ENCODE measurements at regions not wholly inside any gene's neighbourhood (a gene's known extent, or its start where the extent isn't known, plus 50 kb on each side); places are given as distances from the start of the nearest gene placed in this dataset.

GRCh38 chr13:56986121-56986520, 154.6 kb upstream of the PRR20A start:
- Mint-ChIP-seq H3K36me3 (ENCODE audit: insufficient read depth, unreplicated experiment) (no peaks in the 10 kb centered on the region), H3K4me1 (ENCODE audit: insufficient read depth, unreplicated experiment) (peaks cover 7% of the 10 kb centered on the region), H3K9me3 (ENCODE audit: unreplicated experiment) (no peaks in the 10 kb centered on the region), H3K27me3 (ENCODE audit: insufficient read depth, unreplicated experiment) (no peaks in the 10 kb centered on the region), H3K27ac (ENCODE audit: low read depth, unreplicated experiment) (no peak overlapping the region), H3K4me3 (ENCODE audit: unreplicated experiment) (no peak overlapping the region)
- DNase-seq (ENCODE audit: unreplicated experiment) = no peak
- intact Hi-C loops (cut with micrococcal nuclease) = no loop called here
- TF ChIP-seq CTCF (IDR thresholded peaks at IDR 0.05; ENCODE audit: unreplicated experiment) = no peak
- no TSS peak for BruUV-seq (replicated peaks)
- ChIA-PET CTCF (no interaction called here), POLR2A (no interaction called here)

- POLR2A ChIA-PET = no interaction called here
- no peaks in the 10 kb centered on the region for H3K36me3 Mint-ChIP-seq (ENCODE audit: insufficient read depth, unreplicated experiment)
Observed at GRCh38 chr13:56988543-56988942, 152.2 kb upstream of the PRR20A start.

GRCh38 chr13:57003682-57004081, 137.0 kb upstream of the PRR20A start:
- Mint-ChIP-seq H3K9me3 (ENCODE audit: unreplicated experiment) (no peaks in the 10 kb centered on the region), H3K36me3 (ENCODE audit: insufficient read depth, unreplicated experiment) (peaks cover 5% of the 10 kb centered on the region), H3K4me3 (ENCODE audit: unreplicated experiment) (no peak overlapping the region), H3K27ac (ENCODE audit: low read depth, unreplicated experiment) (no peak overlapping the region), H3K4me1 (ENCODE audit: insufficient read depth, unreplicated experiment) (no peaks in the 10 kb centered on the region), H3K27me3 (ENCODE audit: insufficient read depth, unreplicated experiment) (no peaks in the 10 kb centered on the region)
- no TSS peak for BruUV-seq (replicated peaks)
- no peak for DNase-seq (ENCODE audit: unreplicated experiment)
- ChIA-PET POLR2A (no interaction called here), CTCF (no interaction called here)
- TF ChIP-seq CTCF (IDR thresholded peaks at IDR 0.05; ENCODE audit: unreplicated experiment) = no peak
- intact Hi-C loops (cut with micrococcal nuclease) = no loop called here

More at GRCh38 chr13:56988543-56988942, 152.2 kb upstream of the PRR20A start:
- CTCF ChIA-PET = no interaction called here
- TF ChIP-seq CTCF (IDR thresholded peaks at IDR 0.05; ENCODE audit: unreplicated experiment) = no peak
- Mint-ChIP-seq H3K9me3 (ENCODE audit: unreplicated experiment) (no peaks in the 10 kb centered on the region), H3K27me3 (ENCODE audit: insufficient read depth, unreplicated experiment) (no peaks in the 10 kb centered on the region), H3K4me3 (ENCODE audit: unreplicated experiment) (no peak overlapping the region), H3K27ac (ENCODE audit: low read depth, unreplicated experiment) (no peak overlapping the region), H3K4me1 (ENCODE audit: insufficient read depth, unreplicated experiment) (peaks cover 7% of the 10 kb centered on the region)
- no TSS peak for BruUV-seq (replicated peaks)
- DNase-seq (ENCODE audit: unreplicated experiment) = peak; percentile 33
- intact Hi-C loops (cut with micrococcal nuclease) = no loop called here

- CTCF ChIA-PET = no interaction called here
- intact Hi-C loops (cut with micrococcal nuclease) = no loop called here
Observed at GRCh38 chr13:57017357-57017756, 123.4 kb upstream of the PRR20A start.

More at GRCh38 chr13:57017357-57017756, 123.4 kb upstream of the PRR20A start:
- no peak for TF ChIP-seq CTCF (IDR thresholded peaks at IDR 0.05; ENCODE audit: unreplicated experiment)
- Mint-ChIP-seq H3K4me3 (ENCODE audit: unreplicated experiment) (no peak overlapping the region), H3K27me3 (ENCODE audit: insufficient read depth, unreplicated experiment) (no peaks in the 10 kb centered on the region), H3K27ac (ENCODE audit: low read depth, unreplicated experiment) (no peak overlapping the region), H3K4me1 (ENCODE audit: insufficient read depth, unreplicated experiment) (no peaks in the 10 kb centered on the region), H3K36me3 (ENCODE audit: insufficient read depth, unreplicated experiment) (no peaks in the 10 kb centered on the region), H3K9me3 (ENCODE audit: unreplicated experiment) (no peaks in the 10 kb centered on the region)
- BruUV-seq (replicated peaks) = no TSS peak
- no peak for DNase-seq (ENCODE audit: unreplicated experiment)
- POLR2A ChIA-PET = no interaction called here

Measured in MCF 10A (cell line).